IPS-NIHi7 (cell line): ENCODE measurements at regions not wholly inside any gene's neighbourhood (a gene's known extent, or its start where the extent isn't known, plus 50 kb on each side); places are given as distances from the start of the nearest gene placed in this dataset.
"Not testable (repeated sequence)": the region's sequence is repeated elsewhere in the genome, so short reads cannot be mapped to it uniquely, and the experiment has no call there.

Source experiments
- DNase-seq: peaks from one replicate; pipeline ENCODE4 v3.0.0; 2012; ENCODE audit warnings: mixed read lengths; ENCODE audit errors: extremely low spot score

- no peak for DNase-seq
Observed at GRCh38 chr7:156014808-156015207, 202.5 kb upstream of the SHH start.

GRCh38 chr7:156014201-156014600, 201.9 kb upstream of the SHH start:
- DNase-seq = no peak

DNA sequence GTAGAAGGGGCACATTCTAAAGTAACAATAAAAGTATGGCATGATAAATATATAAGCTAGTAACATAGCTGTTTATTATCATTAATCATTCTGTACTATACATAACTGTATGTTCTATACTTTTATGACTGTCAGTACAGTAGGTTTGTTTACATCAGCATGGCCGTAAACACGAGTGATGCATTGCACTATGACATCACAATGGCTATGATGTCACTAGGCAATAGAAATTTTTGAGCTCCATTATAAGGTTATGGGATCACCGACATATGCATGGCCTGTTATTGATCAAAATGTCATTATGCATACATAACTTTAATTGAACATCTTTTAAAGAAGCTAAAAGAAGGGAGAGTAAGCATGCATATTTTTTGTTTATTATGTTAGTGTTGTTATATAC, 200.1 kb upstream of the SHH start:
- DNase-seq = no peak

GRCh38 chr7:156009569-156009968, 197.3 kb upstream of the SHH start:
- DNase-seq = no peak

DNA sequence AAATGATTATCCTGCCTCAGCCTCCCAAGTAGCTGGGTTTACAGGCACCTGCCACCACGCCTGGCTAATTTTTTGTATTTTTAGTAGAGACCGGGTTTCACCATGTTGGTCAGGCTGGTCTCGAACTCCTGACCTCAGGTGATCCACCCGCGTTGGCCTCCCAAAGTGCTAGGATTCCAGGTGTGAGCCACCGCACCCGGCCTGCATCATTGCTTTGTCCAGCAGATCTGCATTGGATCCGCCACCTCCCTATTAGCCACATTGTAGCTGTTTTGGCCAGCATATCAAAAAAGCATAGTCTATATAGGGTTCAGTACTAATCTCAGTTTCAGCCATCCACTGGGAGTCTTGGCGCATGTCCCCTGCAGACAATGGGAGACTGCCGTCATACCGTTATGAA, 194.6 kb upstream of the SHH start:
- DNase-seq = not testable (repeated sequence)

- DNase-seq = no peak
Observed at GRCh38 chr7:156006024-156006423, 193.8 kb upstream of the SHH start.

DNA sequence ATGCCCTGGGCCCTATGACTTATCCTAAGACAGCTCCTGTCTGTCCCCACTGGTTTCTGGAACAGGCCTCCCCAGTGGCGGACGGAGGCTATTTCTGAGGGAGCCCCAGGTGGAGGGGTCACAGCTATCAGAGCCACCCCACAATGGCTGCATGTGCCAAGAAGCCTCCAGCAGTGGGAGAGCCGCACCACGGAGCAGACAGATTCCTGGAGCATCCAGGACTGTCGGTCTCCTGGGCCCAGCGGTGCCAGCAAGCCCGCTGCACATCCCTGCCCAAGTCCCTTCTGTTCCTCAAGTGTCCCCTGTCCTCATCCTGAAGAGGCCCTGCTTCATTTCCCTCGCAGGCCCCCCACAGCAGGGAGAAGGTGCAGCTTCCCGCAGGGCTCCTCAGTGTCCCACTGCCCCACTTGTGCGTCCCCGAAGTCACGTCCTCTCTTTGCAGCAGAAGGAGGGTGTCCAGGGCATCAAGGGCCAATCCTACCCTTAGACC, 193.0 kb upstream of the SHH start:
- no peak for DNase-seq

- no peak for DNase-seq
Observed at GRCh38 chr7:156004265-156005201, 192.3 kb upstream of the SHH start.

DNA sequence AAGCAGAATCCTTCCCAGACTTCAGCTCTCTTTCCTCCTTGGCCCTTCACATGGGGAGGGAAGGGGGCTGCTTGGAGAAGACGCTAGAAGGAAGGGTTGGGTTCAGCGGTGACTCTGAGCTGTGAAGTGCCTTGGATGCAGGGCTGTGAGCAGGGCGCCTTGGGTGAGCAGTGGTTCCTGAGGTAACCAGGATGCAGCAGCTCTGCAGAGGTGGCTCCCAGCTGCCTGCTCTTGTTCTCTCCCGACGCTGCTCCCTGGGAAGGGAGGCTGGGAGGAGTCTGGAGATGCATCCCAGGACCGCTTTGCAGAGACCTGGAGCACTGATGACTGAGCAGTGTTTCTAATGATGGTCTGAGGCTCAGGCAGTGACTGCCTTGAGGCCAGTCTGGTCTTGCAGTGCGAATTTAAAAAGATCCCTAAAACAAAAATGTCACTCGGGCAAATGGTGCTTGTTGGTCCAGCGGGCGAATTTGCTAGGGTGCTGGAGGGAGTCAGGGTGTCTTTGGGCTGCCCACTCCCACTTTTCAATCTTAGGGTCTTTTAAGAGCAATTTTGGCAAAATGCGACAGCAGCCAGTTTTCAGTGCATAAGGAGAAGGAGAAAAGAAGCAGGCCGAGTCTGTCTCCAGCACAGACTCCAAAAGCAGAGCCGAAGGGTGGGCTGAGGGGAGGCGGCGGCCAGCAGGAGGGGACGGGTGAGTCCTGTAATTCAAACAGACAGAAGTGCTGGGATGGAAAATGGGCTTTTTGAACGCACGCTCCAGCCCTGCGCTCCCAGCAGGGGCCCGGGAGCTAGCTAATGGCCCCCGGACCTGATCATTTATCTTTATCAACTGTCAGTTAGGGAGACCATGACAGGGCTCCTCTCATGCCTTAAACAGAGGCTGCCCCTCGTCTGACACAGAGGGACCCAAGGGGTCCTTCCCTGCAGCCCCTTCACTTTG, 191.2 kb upstream of the SHH start:
- no peak for DNase-seq

- DNase-seq = no peak
Observed at GRCh38 chr7:156002362-156003066, 190.3 kb upstream of the SHH start.

GRCh38 chr7:156001496-156002260, 189.4 kb upstream of the SHH start:
- DNase-seq = no peak

DNA sequence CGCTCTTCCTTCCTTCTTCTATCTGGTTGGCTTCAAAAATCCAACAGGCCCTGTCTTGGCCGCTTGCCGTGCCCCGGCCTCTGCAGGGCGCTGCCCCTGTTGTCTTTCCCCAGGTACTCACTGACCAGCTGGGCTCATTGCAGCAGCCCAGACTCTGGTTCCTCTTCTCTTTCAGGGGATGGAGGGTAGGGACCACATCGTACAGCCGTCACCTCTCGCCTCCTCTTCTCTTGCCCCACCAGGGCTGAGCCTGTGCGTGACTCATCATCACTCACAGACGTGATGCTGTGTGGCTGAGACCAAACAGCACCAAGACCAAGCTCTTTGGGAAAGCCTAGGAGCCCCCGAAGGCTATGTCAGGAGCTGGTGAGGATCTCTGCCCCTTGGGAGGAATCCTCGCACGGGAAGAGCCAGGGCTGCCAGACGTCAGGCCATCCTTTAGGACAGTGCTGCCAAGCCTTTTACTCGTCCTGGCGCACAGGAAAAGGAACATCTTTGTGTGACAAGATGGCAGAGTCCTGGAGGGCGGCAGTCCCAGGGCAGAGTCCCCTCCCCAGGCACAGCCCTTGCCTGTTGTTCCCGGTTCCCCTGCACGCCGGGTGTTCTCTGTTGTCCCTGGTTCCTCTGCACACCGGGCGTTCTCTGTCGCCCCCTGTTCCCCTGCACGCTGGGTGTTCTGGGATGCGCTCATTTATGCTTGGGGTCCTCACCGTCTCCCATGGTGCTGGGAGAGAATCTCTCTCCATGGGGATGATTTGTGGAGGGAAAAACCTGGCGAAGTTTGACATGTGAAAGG, 188.5 kb upstream of the SHH start:
- DNase-seq = no peak

DNA sequence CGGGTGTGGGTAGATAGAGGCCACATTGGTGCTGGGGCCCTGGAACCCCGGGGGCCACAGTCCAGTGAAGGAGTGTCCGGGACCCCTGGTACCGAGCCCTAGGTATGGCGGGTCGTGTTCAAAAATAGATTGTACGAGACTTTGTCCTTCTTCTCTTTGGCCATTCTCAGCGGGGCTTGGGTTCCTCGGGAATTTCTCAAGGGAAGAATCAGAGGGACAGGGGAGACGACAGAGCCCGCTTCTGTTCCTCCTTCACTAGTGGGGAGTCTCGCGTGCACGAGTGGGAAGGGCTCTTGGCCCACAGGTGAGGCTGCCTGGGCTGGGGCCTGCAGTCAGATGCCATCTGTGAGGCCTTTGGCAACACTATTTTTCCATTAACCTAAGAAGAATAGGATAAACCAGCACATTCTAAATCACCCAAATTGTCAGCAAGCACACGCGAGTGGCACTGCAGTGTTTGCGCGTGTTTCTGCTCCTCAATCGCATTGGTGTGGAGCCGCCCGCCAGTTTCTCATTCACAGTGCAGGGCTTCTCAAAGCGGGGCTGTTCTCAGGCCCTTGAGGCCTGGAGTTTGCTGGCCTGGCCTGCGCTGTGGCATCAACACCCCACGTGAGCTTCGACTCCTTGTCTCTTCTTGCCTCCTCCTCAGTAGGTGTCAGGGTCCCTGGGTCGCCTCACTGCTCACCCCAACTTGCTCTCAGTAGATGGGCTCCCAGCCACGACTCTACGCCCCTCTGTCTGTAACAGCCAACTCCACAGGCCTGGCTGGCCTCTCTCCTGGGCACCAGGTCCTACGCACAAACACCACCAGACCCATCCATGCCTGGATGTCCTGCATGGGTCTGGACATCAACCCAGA, 187.6 kb upstream of the SHH start:
- DNase-seq = no peak

GRCh38 chr7:155998766-155999630, 186.7 kb upstream of the SHH start:
- DNase-seq = no peak

DNA sequence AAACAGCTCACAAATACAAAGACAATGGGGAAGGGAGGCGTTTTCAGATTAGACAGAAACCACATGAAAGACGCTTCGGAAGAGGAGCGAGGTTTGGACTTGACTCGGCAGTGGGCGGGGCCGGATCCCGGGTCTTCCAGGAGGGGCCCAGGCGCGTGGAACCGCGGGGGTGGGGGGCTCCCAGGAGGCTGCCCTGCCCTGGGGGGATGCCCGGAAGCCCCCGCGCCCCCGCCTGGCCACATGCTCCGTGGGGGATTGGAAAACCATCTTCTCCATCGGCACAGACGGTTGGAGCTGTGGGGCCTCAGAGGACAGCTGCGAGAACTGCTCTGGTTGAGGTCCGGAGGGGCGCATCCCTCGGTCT, 186.0 kb upstream of the SHH start:
- no peak for DNase-seq

- no peak for DNase-seq
Observed at GRCh38 chr7:155997431-155998327, 185.4 kb upstream of the SHH start.

GRCh38 chr7:155996718-155997280, 184.5 kb upstream of the SHH start:
- DNase-seq = no peak
